MCF 10A (cell line): ENCODE measurements at regions not wholly inside any gene's neighbourhood (a gene's known extent, or its start where the extent isn't known, plus 50 kb on each side); places are given as distances from the start of the nearest gene placed in this dataset.
"Not testable (repeated sequence)": the region's sequence is repeated elsewhere in the genome, so short reads cannot be mapped to it uniquely, and the experiment has no call there.

Source experiments
- BruUV-seq: library from RNA; stranded (reverse); fragments of 400-500 nt; replicated peaks from 2 replicates; lab custom pipeline; 2021; lab: Mats Ljungman, UMichigan
- CTCF ChIA-PET: fragments of 300-600 bp; sonication (Branson Sonifier 250); formaldehyde crosslinking; extraction: SDS; loops from one replicate; lab custom pipeline; 2021; ENCODE audit warnings: antibody characterized with exemption, inconsistent platforms; lab: Yijun Ruan, JAX
- POLR2A ChIA-PET: fragments of 300-600, 350-650 bp; sonication (Branson Sonifier 250); formaldehyde crosslinking; extraction: SDS; loops from one replicate; lab custom pipeline; 2020; ENCODE audit warnings: antibody characterized with exemption, inconsistent platforms; lab: Yijun Ruan, JAX
- DNase-seq: peaks from one replicate; pipeline ENCODE4 v3.0.0-alpha.2; 2018; ENCODE audit not compliant: unreplicated experiment
- H3K27ac Mint-ChIP-seq: one replicate; pipeline ENCODE4 v1.8.0; 2022; ENCODE audit warnings: mild to moderate bottlenecking, low read depth, mixed read lengths; ENCODE audit not compliant: unreplicated experiment
- H3K27me3 Mint-ChIP-seq: one replicate; pipeline ENCODE4 v1.8.0; 2022; ENCODE audit warnings: mixed read lengths; ENCODE audit not compliant: insufficient read depth, unreplicated experiment
- H3K36me3 Mint-ChIP-seq: one replicate; pipeline ENCODE4 v1.8.0; 2022; ENCODE audit warnings: mild to moderate bottlenecking, moderate library complexity, mixed read lengths; ENCODE audit not compliant: insufficient read depth, unreplicated experiment
- H3K4me1 Mint-ChIP-seq: one replicate; pipeline ENCODE4 v1.8.0; 2022; ENCODE audit warnings: mixed read lengths; ENCODE audit not compliant: insufficient read depth, unreplicated experiment
- H3K4me3 Mint-ChIP-seq: one replicate; pipeline ENCODE4 v1.8.0; 2022; ENCODE audit warnings: mild to moderate bottlenecking, moderate library complexity, mixed read lengths; ENCODE audit not compliant: unreplicated experiment
- H3K9me3 Mint-ChIP-seq: one replicate; pipeline ENCODE4 v1.8.0; 2022; ENCODE audit warnings: mixed read lengths; ENCODE audit not compliant: unreplicated experiment
- intact Hi-C: fragments of 100-400 bp; cut with micrococcal nuclease; formaldehyde crosslinking; loops from 2 replicates; pipeline ENCODE4 v1.14.1; 2022
- TF ChIP-seq, protein P1 (sequence below): fragments of 200-600 bp; IDR thresholded peaks from one replicate; pipeline ENCODE4 v1.8.0; 2022; ENCODE audit warnings: antibody characterized with exemption, mild to moderate bottlenecking; ENCODE audit not compliant: unreplicated experiment

GRCh38 chr3:78096488-78097255 lies 1056.8 kb downstream of the ROBO2 start:
- no peak overlapping the region for H3K27ac Mint-ChIP-seq
- ChIA-PET POLR2A (no interaction called here), CTCF (no interaction called here)
- no peak for DNase-seq
- no peaks in the 10 kb centered on the region for H3K27me3 Mint-ChIP-seq
- TF ChIP-seq, protein P1, sequence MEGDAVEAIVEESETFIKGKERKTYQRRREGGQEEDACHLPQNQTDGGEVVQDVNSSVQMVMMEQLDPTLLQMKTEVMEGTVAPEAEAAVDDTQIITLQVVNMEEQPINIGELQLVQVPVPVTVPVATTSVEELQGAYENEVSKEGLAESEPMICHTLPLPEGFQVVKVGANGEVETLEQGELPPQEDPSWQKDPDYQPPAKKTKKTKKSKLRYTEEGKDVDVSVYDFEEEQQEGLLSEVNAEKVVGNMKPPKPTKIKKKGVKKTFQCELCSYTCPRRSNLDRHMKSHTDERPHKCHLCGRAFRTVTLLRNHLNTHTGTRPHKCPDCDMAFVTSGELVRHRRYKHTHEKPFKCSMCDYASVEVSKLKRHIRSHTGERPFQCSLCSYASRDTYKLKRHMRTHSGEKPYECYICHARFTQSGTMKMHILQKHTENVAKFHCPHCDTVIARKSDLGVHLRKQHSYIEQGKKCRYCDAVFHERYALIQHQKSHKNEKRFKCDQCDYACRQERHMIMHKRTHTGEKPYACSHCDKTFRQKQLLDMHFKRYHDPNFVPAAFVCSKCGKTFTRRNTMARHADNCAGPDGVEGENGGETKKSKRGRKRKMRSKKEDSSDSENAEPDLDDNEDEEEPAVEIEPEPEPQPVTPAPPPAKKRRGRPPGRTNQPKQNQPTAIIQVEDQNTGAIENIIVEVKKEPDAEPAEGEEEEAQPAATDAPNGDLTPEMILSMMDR: no peak
- intact Hi-C loops: no loop called here
- no TSS peak for BruUV-seq
- H3K4me3 Mint-ChIP-seq: no peak overlapping the region
- no peaks in the 10 kb centered on the region for H3K36me3 Mint-ChIP-seq
- H3K9me3 Mint-ChIP-seq: peaks cover 12% of the 10 kb centered on the region
- peaks cover 7% of the 10 kb centered on the region for H3K4me1 Mint-ChIP-seq

GRCh38 chr3:78098367-78098766 lies 1058.5 kb downstream of the ROBO2 start:
- Mint-ChIP-seq H3K36me3 (no peaks in the 10 kb centered on the region), H3K9me3 (peaks cover 12% of the 10 kb centered on the region), H3K4me3 (no peak overlapping the region), H3K27ac (no peak overlapping the region), H3K4me1 (no peaks in the 10 kb centered on the region), H3K27me3 (no peaks in the 10 kb centered on the region)
- intact Hi-C loops: no loop called here
- CTCF ChIA-PET: no interaction called here
- BruUV-seq: no TSS peak
- POLR2A ChIA-PET: no interaction called here
- no peak for DNase-seq
- TF ChIP-seq, protein P1: no peak

DNA sequence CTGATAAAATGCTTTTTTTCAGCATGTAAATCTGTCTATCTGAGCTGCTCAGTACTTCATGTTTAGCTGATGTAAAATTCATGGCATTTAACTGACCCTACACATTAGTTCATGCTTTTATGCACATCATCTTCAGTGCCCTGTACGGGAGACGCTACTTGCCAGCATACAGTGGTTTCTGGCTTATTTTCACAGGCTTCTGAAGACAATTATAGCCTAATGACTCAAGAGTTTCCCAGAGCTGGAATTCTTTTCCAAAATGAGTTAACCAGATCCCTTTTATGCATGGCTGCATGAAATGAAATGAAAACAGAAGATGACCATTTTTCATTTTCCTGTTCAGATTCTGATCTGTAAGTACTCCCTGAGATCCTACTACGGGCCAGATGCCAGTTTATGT lies 1061.5 kb downstream of the ROBO2 start:
- BruUV-seq: no TSS peak
- Mint-ChIP-seq H3K4me1 (no peaks in the 10 kb centered on the region), H3K36me3 (no peaks in the 10 kb centered on the region), H3K27ac (no peak overlapping the region), H3K4me3 (no peak overlapping the region), H3K27me3 (no peaks in the 10 kb centered on the region), H3K9me3 (no peaks in the 10 kb centered on the region)
- intact Hi-C loops: no loop called here
- TF ChIP-seq, protein P1: no peak
- ChIA-PET CTCF (interaction anchor here (1.2 kb wide), 1 partner anchor 9 kb away, joined by 3 read pairs; no protein-coding TSS in a partner anchor), POLR2A (no interaction called here)
- no peak for DNase-seq

DNA sequence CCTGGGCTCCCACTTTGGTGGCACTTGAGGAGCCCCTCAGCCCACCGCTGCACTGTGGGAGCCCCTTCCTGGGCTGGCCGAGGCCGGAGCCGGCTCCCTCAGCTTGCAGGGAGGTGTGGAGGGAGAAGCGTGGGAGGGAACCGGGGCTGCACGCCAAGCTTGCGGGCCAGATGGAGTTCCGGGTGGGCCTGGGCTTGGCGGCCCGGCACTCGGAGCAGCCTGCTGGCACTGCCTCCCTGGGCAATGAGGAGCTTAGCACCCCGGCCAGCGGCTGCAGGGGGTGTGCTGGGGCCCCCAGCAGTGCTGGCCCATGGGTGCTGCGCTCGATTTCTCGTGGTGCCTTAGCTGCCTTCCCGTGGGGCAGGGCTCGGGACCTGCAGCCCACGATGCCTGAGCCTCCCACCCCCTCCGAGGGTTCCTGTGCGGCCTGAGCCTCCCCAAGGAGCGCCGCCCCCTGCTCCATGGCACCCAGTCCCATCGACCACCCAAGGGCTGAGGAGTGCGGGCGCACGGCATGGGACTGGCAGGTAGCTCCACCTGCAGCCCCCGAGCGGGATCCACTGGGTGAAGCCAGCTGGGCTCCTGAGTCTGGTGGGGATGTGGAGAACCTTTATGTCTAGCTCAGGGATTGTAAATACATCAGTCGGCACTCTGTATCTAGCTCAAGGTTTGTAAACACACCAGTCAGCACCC lies 1068.5 kb downstream of the ROBO2 start:
- BruUV-seq, H3K27me3 Mint-ChIP-seq, H3K27ac Mint-ChIP-seq, intact Hi-C loops, H3K4me1 Mint-ChIP-seq, H3K36me3 Mint-ChIP-seq, H3K9me3 Mint-ChIP-seq, DNase-seq, H3K4me3 Mint-ChIP-seq, POLR2A ChIA-PET: not testable (repeated sequence)
- CTCF ChIA-PET: interaction anchor here (0.6 kb wide), 1 partner anchor 13 kb away, joined by 4 read pairs; no protein-coding TSS in a partner anchor
